T1000 (cell line): ENCODE measurements at regions not wholly inside any gene's neighbourhood (a gene's known extent, or its start where the extent isn't known, plus 50 kb on each side); places are given as distances from the start of the nearest gene placed in this dataset.
"Not testable (repeated sequence)": the region's sequence is repeated elsewhere in the genome, so short reads cannot be mapped to it uniquely, and the experiment has no call there.

Source experiments
- DNase-seq: peaks from one replicate; lab custom pipeline; 2025; ENCODE audit warnings: mixed read lengths; lab: John Stamatoyannopoulos, UW

- DNase-seq, result no peak
Measured at GRCh38 chr14:97791072-97791471, 993.9 kb downstream of the VRK1 start.

- DNase-seq, result no peak
Measured at GRCh38 chr14:97791906-97792305, 994.7 kb downstream of the VRK1 start.

- DNase-seq, result no peak
Measured at GRCh38 chr14:97796511-97796910, 999.3 kb downstream of the VRK1 start.

GRCh38 chr14:97798176-97798575 lies 1001.0 kb downstream of the VRK1 start:
- DNase-seq, result no peak

GRCh38 chr14:97802430-97803373 lies 1005.5 kb downstream of the VRK1 start:
- DNase-seq, result no peak

DNA sequence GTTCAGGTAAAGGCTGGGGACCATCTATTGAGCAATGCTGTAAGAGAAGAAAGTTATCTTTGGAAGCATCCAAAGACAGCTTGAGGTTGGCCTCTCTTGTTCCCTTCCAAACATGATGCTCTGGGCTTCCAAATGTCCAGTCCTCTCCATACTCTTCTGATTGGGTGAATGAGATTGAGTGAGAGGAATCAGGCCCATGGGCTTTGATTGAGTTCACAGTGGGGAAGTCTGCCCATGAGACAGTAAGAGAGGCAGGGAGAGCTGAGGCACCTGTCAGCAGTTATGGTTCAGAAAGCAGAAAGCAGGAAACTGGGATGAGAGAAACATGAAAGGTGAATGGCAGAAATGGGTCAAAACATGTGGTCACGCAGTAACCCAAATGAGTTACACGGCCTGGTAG lies 1006.9 kb downstream of the VRK1 start:
- no peak for DNase-seq

- no peak for DNase-seq
Measured at GRCh38 chr14:97806891-97807290, 1009.7 kb downstream of the VRK1 start.

DNA sequence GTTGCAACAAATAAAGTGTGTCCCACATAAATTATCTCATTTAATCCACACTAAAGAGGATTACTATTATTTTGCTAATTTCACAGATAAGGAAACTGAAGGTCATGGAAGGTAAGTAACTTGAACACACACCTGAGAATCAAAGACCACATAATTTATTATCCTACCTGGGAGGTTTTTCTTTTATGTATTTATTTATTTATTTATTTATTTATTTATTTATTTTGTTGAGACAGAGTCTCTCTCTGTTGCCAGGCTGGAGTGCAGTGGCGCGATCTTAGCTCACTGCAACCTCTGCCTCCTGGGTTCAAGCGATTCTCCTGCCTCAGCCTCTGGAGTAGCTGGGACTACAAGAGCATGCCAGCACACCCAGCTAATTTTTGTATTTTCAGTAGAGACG lies 1011.4 kb downstream of the VRK1 start:
- DNase-seq, result not testable (repeated sequence)

DNA sequence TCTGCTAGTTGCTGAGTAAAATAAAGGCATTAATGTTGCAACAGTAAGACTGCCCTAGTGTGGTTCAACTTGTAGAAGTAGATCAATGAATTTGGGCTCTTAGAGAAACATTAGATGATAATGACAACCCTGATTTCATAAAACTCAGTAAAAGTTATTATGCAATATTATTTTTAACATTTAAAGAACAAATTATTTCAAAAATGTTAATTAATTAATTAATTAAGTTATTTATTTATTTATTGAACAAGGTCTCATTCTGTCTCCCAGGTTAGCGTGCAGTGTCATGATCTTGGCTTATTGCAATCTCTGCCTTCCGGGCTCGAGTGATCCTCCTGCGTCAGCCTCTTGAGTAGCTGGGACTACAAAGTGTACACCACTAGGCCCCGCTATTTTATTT lies 1016.4 kb downstream of the VRK1 start:
- no peak for DNase-seq

GRCh38 chr14:97820781-97821180 lies 1023.6 kb downstream of the VRK1 start:
- DNase-seq, result no peak

DNA sequence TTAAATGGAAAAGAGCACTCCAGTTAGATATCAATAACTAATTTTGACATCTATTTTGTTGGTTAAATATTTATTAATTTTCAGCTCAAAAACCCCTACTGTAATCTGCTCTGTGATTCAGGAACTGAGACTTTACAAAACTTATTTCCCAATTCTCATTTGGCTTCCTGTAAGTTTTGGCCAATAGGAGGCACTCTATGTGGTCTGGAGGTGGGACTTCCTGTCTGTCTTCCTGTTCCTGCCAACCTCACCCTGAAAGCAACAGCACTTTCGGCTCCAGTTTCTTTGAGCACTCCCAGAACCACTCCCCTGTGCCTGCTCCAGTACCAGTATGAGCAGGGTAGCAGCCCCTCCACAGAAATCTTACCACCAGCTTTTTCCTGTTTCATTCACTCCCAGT lies 1027.0 kb downstream of the VRK1 start:
- DNase-seq, result no peak

GRCh38 chr14:97827746-97828145 lies 1030.6 kb downstream of the VRK1 start:
- DNase-seq, result no peak

GRCh38 chr14:97832776-97833175 lies 1035.6 kb downstream of the VRK1 start:
- no peak for DNase-seq

DNA sequence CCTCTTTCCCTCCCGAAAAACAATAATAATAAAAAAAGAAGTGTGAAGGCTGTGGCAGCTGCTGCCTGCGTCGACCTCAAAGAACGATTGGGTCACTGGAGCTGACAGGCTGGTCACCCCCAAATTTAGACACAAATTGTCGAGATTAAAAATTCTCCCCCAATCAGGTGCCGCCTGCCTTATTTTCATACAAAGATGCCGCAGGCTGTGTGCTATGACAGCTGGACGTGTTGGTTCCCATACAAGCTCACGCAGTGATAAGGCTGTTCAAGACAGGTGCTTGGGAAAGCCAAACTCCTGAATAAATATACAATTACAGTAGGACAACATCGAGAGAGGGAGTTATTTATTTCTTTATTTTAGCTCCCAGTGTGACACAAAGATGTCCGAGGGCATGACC lies 1041.8 kb downstream of the VRK1 start:
- DNase-seq, result no peak

GRCh38 chr14:97840159-97840558 lies 1043.0 kb downstream of the VRK1 start:
- DNase-seq, result no peak

GRCh38 chr14:97841762-97842161 lies 1044.6 kb downstream of the VRK1 start:
- DNase-seq, result no peak

DNA sequence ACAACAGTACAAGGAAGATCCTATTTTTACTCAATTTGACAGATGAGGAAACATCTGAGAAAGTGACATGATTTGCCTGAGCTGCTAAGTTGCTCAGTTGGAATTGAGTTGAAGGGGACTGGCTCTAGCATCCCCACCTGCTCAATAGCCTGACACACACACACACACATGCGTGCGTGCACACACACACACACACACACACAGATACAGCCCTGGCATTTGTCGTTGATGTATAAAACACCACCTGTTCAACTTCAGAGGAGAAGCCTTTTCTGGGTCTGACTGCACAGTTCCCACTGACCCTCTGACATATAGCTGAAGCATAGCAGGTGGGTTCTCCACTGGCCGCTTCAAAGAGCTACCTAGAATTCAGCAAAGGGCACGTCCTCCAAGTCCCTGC lies 1045.9 kb downstream of the VRK1 start:
- DNase-seq, result no peak

GRCh38 chr14:97844042-97844441 lies 1046.9 kb downstream of the VRK1 start:
- DNase-seq, result no peak

GRCh38 chr14:97846156-97846555 lies 1049.0 kb downstream of the VRK1 start:
- no peak for DNase-seq

DNA sequence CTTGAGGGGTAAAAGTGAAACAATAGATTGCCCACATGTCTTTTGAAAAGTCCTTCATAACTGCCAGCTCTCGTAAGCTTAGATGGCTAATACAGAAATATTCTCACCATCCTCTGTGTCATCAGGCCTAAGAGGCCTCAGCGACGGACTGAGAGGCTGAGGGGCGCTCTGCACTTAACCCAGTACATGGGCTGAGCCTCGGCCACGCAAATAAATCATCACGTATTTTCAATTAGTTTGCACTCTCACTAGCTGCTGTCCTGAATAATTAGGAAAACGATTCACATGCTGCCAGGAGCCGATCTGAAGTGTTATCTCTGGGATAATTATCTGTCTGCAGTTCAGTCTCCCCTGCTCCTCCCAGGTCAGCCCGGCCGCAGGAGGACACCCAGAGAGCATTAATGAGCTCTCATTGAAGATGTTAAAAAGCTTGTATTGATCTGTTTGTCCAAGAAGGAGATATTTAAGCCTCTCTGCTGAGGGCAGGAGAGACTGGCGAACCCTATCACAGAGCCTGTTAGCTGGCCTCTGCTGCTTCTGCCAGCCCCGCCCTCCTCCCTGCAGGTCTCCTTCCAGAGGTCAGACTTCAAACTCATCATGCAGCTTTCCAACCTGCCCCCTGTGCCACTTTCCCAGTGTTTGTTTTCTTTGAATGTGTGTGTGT lies 1051.3 kb downstream of the VRK1 start:
- DNase-seq, result no peak

DNA sequence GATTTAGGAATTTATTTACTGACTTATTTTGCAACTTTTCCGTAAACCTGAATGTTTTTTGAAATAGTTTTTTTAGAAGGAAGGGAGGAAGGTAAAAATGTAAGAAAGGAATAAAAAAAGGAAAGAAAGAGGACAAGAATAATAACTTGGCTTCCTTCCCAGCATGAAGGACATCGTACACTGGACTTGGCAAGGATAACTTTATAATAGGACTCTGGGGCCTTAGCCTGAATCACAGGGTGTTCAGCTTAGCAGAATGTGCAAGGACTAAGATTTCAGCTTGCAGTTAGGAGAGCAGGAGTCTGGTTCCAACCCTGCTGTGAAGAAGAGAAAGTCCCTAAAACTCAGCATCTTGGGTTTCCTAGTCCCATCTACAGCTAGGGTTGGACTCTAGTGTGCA lies 1053.3 kb downstream of the VRK1 start:
- no peak for DNase-seq

DNA sequence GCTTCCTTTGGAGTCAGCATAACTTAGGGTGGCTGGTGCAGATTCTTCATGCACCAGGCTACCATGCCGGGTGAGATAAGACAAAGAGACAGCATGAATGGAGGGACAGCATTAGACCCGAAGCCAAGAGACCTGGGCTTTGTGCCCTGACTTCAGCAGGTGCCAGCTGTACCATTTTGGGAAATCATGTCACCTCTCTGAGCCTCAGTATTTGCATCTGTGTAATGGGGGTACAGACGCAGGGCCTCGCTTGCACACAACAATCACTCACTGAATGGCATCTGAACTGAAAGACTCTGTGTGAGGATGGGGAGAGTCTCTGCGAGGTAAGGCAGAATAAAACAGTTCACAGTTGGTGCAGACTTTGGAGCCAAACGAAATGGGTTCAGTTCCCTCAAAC lies 1053.7 kb downstream of the VRK1 start:
- no peak for DNase-seq

GRCh38 chr14:97851428-97851995 lies 1054.3 kb downstream of the VRK1 start:
- no peak for DNase-seq
